Mucosa of rectum (tissue), 2 donors: ENCODE measurements at regions not wholly inside any gene's neighbourhood (a gene's known extent, or its start where the extent isn't known, plus 50 kb on each side); places are given as distances from the start of the nearest gene placed in this dataset.

Experiments used
- H3K27ac ChIP-seq, 2 donors: one replicate each; pipeline ENCODE4 v1.7.0; 2013; ENCODE audit warnings: inconsistent platforms in 2 of 2, low read depth in 2 of 2, low read length in 2 of 2
- H3K27me3 ChIP-seq, 2 donors: one replicate each; pipeline ENCODE4 v1.7.0; 2013; ENCODE audit warnings: low read length in 2 of 2; ENCODE audit not compliant: control insufficient read depth in 2 of 2, insufficient read depth in 2 of 2
- H3K36me3 ChIP-seq, 2 donors: one replicate each; pipeline ENCODE4 v1.7.0; 2013; ENCODE audit warnings: low read length in 2 of 2; ENCODE audit not compliant: control insufficient read depth in 2 of 2, insufficient read depth in 2 of 2
- H3K4me1 ChIP-seq, 2 donors: one replicate each; pipeline ENCODE4 v1.7.0; 2013; ENCODE audit warnings: low read length in 2 of 2, mild to moderate bottlenecking in 1 of 2; ENCODE audit not compliant: control insufficient read depth in 2 of 2, insufficient read depth in 2 of 2
- H3K4me3 ChIP-seq, 2 donors: one replicate each; pipeline ENCODE4 v1.7.0; 2013; ENCODE audit warnings: low read length in 2 of 2
- H3K9ac ChIP-seq, 2 donors: one replicate each; pipeline ENCODE4 v1.7.0; 2013; ENCODE audit warnings: low read length in 2 of 2, low read depth in 1 of 2, mild to moderate bottlenecking in 1 of 2
- H3K9me3 ChIP-seq, 2 donors: one replicate each; pipeline ENCODE4 v1.7.0; 2013; ENCODE audit warnings: low read length in 2 of 2; ENCODE audit not compliant: control insufficient read depth in 2 of 2
- donor health status: healthy.
- donor health status: Normal muscosa, but diverticular disease.

DNA sequence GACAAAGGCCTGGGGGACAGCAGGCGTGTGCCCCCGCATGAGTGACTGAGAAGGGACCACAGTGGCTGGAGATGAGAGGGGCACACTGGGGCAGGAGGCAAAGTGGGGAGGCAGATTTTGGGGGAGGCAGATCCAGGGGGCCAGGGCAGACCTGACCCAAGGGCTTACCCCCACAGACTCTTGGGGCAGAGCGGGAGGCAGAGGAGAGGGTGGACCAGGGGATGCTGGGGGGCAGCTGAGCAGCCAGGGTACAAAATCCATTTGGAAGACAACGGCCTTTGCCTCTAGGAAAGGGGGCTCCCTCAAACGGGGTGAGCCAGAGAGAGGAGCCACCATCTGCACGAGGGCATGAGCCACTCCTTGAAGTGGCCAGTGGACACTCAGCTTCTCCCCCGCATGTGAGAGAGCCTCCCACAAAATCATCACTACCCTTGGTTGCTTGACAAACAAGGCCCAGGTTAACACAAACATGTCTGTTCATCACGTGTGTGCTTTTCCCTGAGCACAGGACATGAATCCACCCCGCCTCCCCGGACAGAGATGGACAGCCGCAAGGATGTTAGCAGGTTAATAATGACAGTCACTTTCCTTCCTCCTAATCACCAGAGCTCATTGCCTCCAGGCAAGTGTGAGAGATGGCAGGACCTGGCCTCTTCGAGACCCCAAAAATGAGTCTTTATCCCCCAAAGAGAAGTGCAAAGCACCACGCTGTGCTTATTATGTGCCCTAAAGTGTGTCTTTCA is 72.0 kb upstream of the RAB6C start:
- Histone ChIP-seq H3K27ac (no peak overlapping the region), H3K4me1 (no peaks in the 10 kb centered on the region), H3K27me3 (no peaks in the 10 kb centered on the region), H3K9me3 (no peaks in the 10 kb centered on the region), H3K4me3 (no peak overlapping the region), H3K36me3 (no peaks in the 10 kb centered on the region), H3K9ac (no peak overlapping the region)

DNA sequence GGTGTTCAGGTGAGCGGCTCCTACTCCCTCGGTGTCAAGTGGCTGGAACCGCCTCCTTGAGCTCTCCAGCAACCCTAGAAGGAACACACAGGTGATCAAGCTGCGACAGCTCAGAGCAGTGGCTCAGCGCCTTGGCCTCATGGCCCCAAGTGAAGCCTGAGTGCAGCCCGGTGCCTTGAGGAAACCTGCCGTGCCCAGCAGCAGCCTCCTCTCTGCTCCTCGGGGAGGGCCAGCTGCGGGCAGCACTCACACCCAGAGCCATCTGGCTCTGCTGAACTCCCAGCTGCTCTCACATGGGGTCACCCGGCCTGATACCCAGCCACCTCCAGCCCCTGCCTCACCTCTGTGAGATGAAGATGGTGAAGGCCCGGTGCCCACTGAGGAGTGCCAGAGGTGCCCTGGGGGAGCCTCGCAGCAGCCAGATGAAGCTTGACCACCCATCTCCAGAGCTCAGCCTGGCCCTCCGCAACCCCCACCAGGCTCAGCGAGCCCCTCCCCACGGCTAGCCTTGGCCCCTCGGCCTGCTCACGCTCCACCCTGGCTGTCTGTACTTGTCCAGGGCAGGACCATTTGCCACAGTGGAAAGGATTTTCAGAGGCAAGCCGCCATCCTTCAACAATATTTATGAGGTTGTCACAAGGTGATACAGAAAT is 70.6 kb upstream of the RAB6C start:
- no peaks in the 10 kb centered on the region for H3K4me1 ChIP-seq
- H3K9ac ChIP-seq, result no peak overlapping the region

DNA sequence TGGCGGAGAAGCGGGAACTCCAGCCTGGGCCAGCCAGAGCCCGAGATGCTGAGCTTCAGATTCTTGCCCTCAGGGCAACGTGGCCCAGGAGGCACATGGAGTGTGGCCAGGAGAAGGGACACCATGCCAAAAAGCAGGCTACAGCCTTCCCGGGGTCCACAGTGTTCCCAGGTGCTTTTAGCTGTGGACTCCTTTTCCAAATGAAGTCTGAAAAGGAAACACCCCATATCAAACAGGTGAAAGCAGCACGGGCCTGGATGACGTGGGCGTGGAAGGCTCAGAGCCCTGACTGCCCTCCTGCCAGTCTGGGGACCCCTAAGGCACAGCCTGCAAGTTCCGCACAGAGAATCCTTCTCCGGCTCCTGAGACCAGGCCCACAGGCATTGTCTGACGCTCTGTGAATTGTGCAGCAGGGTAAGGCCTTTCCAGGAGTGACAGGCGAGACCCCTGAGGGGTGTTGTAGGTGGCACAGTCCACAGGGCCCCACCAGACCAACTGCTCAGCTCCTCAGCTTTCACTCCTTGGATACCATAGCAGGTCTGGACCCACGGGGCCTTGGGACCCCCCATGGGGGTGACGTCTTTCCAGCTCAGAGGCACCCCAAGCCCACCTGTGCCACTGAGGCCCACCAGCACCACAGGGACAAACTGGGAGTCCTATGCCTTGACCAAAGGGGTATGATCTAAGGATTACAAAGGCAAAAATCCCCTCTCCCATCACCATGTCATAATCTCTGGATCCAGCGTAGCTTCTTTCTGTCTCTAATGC is 69.6 kb upstream of the RAB6C start:
- Histone ChIP-seq H3K27me3 (no peaks in the 10 kb centered on the region), H3K4me3 (no peak overlapping the region), H3K9ac (no peak overlapping the region), H3K27ac (no peak overlapping the region), H3K9me3 (no peaks in the 10 kb centered on the region), H3K36me3 (no peaks in the 10 kb centered on the region), H3K4me1 (no peaks in the 10 kb centered on the region)

More for the DNA sequence above, 70.6 kb upstream of the RAB6C start:
- Histone ChIP-seq H3K36me3 (no peaks in the 10 kb centered on the region), H3K27ac (no peak overlapping the region), H3K4me3 (no peak overlapping the region), H3K27me3 (no peaks in the 10 kb centered on the region), H3K9me3 (no peaks in the 10 kb centered on the region)

DNA sequence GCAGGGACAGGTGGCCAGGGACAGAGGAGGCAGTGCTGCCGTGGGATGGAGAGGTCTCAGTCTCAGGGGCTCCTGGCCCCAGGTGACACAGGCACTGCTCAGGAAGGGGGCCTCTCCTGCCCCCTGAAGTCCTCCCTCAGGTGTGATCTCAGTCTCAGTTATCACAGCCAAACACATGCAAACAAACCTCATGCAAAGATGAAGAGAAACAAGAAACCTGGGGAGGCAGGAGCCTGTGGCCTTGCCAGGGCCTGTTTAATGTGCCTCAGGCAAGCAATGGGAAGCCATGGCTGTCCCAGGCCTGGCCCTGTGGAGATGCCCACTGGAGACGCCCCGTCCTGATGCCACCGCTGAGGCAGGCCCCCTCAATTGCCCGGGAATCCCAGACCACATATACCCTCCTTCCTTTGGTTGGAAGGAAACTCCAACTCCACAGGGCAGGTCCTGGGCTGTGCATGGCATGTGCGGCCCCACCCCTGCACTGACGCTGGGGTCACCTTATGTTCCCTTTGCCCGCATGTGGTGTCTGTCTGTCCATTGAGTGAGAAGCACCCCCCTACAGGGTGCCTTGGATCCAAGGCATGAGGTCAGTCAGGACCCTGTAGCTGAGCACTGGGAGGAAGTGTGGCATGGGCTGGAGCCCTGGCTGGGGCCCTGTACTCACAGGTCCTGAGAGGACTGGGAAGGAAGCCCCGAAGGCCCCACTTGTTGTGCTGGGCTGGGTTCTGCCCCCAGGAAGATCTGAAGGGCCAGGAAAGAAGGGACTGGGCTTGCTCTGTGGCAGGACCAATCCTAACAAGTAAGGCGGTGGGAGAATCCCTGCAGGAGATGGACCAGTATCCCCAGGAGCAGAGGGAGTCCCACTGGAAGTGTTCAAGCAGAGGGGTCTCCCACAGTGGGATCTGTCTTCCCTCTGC is 68.8 kb upstream of the RAB6C start:
- Histone ChIP-seq H3K9me3 (no peaks in the 10 kb centered on the region), H3K4me1 (no peaks in the 10 kb centered on the region), H3K4me3 (no peak overlapping the region), H3K9ac (no peak overlapping the region), H3K36me3 (no peaks in the 10 kb centered on the region), H3K27ac (no peak overlapping the region), H3K27me3 (no peaks in the 10 kb centered on the region)

DNA sequence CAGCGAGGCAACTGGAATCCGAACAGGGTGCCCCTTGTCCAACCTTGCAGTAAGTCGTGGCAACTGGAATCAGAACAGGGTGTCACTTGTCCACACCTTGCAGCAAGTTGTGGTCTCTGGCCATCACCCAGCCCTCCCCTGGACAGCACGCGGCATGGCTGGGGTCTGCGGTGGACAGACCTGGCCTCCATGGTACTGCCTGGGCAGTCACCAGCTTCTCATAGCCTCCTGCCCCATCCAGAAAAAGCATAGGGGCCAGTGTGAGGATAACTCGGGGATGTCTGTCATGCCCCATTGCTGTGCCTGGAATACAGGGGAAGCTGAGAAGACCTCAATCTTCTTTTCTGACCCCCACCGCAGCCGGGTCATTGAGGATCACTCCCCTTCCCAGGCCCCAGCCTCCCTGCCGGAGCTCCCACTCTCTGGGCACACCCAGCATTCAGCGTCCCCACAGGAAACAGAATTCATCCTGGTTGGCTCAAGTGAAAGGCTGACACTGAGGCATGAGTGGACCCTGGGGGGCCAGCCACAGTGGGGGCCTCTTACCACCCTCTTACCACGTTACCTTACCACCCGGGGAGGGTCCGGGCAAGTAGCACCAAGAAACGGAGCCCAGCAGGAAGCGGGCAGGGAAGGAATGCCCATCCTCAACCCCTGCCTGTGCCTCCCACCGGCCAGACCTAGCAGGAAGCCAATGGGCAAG is 68.0 kb upstream of the RAB6C start:
- H3K27ac ChIP-seq, result no peak overlapping the region
- H3K9me3 ChIP-seq, result peaks cover 0 to 2% of the 10 kb centered on the region in 2 donors
- no peaks in the 10 kb centered on the region for H3K27me3 ChIP-seq
- H3K9ac ChIP-seq, result no peak overlapping the region
- no peaks in the 10 kb centered on the region for H3K36me3 ChIP-seq
- H3K4me3 ChIP-seq, result no peak overlapping the region
- no peaks in the 10 kb centered on the region for H3K4me1 ChIP-seq

DNA sequence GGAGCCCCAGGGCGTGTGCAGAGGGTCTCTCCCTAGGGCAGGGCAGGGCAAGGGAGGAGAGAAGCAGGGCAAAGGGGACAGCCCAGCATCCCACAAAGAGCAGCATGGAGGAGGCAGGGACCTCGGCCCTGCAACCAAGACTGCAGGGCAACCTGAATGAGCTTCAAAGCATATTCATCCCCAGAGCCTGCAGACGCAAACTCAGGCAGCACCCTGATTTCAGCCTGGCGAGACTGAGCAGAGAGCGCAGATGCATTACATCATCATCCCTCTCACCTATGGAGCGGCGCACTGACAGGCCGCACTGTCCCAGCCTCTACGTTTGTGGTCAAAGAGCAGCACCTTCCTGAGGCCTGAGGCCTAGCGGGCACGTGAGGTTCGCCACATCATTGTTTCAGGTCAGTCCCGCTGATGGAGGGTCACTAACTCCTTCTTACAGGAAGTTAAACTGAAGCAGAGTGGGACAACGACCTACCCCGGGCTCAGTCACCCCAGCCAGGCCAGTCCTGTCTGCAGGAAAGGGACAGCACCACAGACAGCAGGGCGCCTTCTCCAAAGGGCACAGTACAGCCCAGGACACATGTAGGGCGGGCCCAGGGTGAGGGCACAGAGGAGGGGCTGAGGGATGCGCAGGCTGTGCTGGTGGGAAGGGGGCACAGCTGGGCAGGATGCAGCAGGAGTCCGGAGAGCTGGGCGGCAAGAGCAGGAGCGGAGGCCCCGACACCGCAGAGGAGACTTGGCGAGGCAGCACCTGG is 67.2 kb upstream of the RAB6C start:
- Histone ChIP-seq H3K4me1 (no peaks in the 10 kb centered on the region), H3K9me3 (peaks cover 0 to 2% of the 10 kb centered on the region in 2 donors), H3K4me3 (no peak overlapping the region), H3K27me3 (no peaks in the 10 kb centered on the region), H3K27ac (no peak overlapping the region), H3K9ac (no peak overlapping the region), H3K36me3 (no peaks in the 10 kb centered on the region)

DNA sequence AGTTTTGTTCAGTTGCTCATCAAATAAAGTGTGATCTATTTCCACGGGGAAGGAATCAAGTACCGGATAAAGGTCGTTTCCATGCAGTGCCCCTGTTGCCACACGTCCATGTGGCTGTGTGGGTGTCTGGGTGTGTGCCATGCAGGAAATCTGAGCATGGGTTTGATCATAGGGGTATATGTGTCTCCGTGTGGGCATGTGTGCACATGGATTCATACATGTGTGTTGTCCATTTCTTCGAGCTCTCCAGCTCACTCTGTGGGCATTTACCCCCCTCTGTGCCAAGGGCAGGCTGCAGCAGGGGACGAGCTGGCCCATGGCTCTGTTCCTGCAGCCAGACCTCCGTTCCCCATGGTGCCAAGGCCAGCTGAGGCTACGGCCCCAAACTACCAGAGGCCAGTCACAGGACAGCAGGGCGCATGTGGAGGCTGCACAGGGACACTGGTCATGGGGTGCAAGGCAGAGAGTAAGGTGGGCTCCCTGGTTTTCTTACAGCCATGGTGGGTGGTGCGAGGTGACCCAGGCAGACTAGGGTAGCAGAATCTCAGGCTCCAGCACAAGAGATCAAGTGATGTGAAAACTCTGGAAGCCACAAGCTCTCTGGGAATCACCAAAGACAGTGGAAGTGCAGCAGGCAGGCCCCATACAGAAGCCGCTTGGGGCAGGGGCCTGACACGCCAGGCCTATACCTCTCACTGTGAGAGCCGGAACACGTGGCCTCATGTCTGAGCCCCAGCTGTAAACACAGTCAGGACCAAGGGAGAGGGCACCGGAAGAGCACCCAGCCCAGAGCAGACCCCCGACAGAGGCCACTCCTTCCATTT is 66.4 kb upstream of the RAB6C start:
- H3K36me3 ChIP-seq, result no peaks in the 10 kb centered on the region

DNA sequence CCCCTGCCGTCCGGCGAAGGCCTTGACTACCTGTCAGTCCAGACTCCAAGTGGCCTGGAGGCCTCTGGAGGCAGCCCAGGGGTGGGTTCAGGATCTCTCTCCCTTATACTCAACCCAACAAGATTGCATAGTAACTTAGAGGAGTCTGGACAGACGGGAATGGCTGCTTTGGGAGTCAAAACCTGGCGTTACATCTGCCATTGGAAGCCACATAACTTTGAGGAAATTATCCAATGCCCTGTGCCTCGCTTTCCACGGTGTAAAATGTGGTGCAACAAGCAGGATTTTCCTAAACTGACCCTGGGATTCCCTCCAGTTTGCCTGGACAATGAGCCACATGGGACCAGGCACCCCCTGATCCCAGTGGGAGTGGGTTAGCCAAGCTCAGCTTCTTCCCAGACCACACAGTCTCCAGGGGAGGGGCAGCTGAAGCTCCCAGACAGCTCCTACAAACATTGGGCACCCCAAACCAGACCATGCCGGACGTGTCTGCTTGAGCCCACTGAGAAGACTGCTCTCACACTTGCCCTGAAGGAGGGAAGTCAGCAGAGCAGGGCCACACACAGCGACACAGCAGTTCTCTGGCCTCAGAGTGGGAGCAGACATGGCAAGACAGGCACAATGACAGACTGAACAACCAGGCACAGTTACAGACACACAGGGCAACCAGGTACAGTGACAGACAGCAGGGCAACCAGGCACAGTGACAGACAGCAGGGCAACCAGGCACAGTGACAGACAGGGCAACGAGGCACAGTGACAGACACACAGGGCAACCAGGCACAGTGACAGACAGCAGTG is 65.6 kb upstream of the RAB6C start:
- H3K4me1 ChIP-seq, result no peaks in the 10 kb centered on the region
- H3K9ac ChIP-seq, result no peak overlapping the region
- H3K36me3 ChIP-seq, result no peaks in the 10 kb centered on the region
- no peak overlapping the region for H3K27ac ChIP-seq
- H3K4me3 ChIP-seq, result no peak overlapping the region
- peaks cover 0 to 7% of the 10 kb centered on the region in 2 donors for H3K9me3 ChIP-seq
- H3K27me3 ChIP-seq, result no peaks in the 10 kb centered on the region

More for the DNA sequence above, 66.4 kb upstream of the RAB6C start:
- Histone ChIP-seq H3K4me1 (no peaks in the 10 kb centered on the region), H3K9ac (no peak overlapping the region), H3K4me3 (no peak overlapping the region), H3K9me3 (peaks cover 0 to 5% of the 10 kb centered on the region in 2 donors), H3K27ac (no peak overlapping the region), H3K27me3 (no peaks in the 10 kb centered on the region)
